ENCODE measurements at regions not wholly inside any gene's neighbourhood (a gene's known extent, or its start where the extent isn't known, plus 50 kb on each side); places are given as distances from the start of the nearest gene placed in this dataset.

- no peak overlapping the region for H3K27ac ChIP-seq (replicated peaks in 1 of 4)
- intact Hi-C loops (cut with DNase I): no loop called here
- no peak overlapping the region for H3K4me3 ChIP-seq
- no peak for DNase-seq (ENCODE audit: extremely low spot score)
- H3K4me1 ChIP-seq: no peaks in the 10 kb centered on the region
- no peaks in the 10 kb centered on the region for H3K9me3 ChIP-seq
- TF ChIP-seq CTCF (IDR thresholded peaks at IDR 0.05) (no peak), POLR2AphosphoS5 (IDR thresholded peaks at IDR 0.05) (no peak), EP300 (IDR thresholded peaks at IDR 0.05) (no peak), POLR2A (IDR thresholded peaks at IDR 0.05; ENCODE audit: low read depth) (no peak)
- no peaks in the 10 kb centered on the region for H3K27me3 ChIP-seq
- whole genome bisulfite sequencing: 75% methylated on average over 2 of the region's 2 CpGs
- H3K36me3 ChIP-seq: no peaks in the 10 kb centered on the region
Measured at GRCh38 chr1:79105500-79105899, 99.0 kb upstream of the ADGRL4 start.

GRCh38 chr1:79104617-79105016 lies 98.1 kb upstream of the ADGRL4 start:
- H3K27ac ChIP-seq (replicated peaks in 1 of 4): no peak overlapping the region
- intact Hi-C loops (cut with DNase I): no loop called here
- WGBS: 78% methylated on average over 3 of the region's 3 CpGs
- H3K4me3 ChIP-seq: no peak overlapping the region
- DNase-seq (ENCODE audit: extremely low spot score): no peak
- no peaks in the 10 kb centered on the region for H3K9me3 ChIP-seq
- H3K4me1 ChIP-seq: no peaks in the 10 kb centered on the region
- H3K36me3 ChIP-seq: no peaks in the 10 kb centered on the region
- TF ChIP-seq CTCF (IDR thresholded peaks at IDR 0.05) (no peak), EP300 (IDR thresholded peaks at IDR 0.05) (no peak), POLR2A (IDR thresholded peaks at IDR 0.05; ENCODE audit: low read depth) (no peak)
- no peaks in the 10 kb centered on the region for H3K27me3 ChIP-seq

GRCh38 chr1:79100385-79100784 lies 93.9 kb upstream of the ADGRL4 start:
- Histone ChIP-seq H3K9me3 (no peaks in the 10 kb centered on the region), H3K4me1 (no peaks in the 10 kb centered on the region), H3K4me3 (no peak overlapping the region), H3K27ac (replicated peaks in 1 of 4) (no peak overlapping the region), H3K27me3 (no peaks in the 10 kb centered on the region), H3K36me3 (no peaks in the 10 kb centered on the region)
- 87% methylated on average over 7 of the region's 7 CpGs for WGBS
- no peak for TF ChIP-seq EP300 (IDR thresholded peaks at IDR 0.05)
- intact Hi-C loops (cut with DNase I): no loop called here
- DNase-seq (ENCODE audit: extremely low spot score): no peak

- TF ChIP-seq EP300 (IDR thresholded peaks at IDR 0.05) (no peak), CTCF (IDR thresholded peaks at IDR 0.05) (no peak), POLR2A (IDR thresholded peaks at IDR 0.05; ENCODE audit: low read depth) (no peak), POLR2AphosphoS5 (IDR thresholded peaks at IDR 0.05) (no peak)
- intact Hi-C loops (cut with DNase I): no loop called here
- DNase-seq (ENCODE audit: extremely low spot score): no peak
- H3K27ac ChIP-seq (replicated peaks in 1 of 4): no peak overlapping the region
- no peaks in the 10 kb centered on the region for H3K27me3 ChIP-seq
- H3K4me1 ChIP-seq: no peaks in the 10 kb centered on the region
- no peaks in the 10 kb centered on the region for H3K9me3 ChIP-seq
- H3K4me3 ChIP-seq: no peak overlapping the region
- no peaks in the 10 kb centered on the region for H3K36me3 ChIP-seq
Measured at GRCh38 chr1:79090985-79091384, 84.5 kb upstream of the ADGRL4 start.

GRCh38 chr1:79089946-79090345 lies 83.4 kb upstream of the ADGRL4 start:
- DNase-seq (ENCODE audit: extremely low spot score): no peak

GRCh38 chr1:79082233-79082632 lies 75.7 kb upstream of the ADGRL4 start:
- Histone ChIP-seq H3K9me3 (no peaks in the 10 kb centered on the region), H3K36me3 (no peaks in the 10 kb centered on the region), H3K27me3 (no peaks in the 10 kb centered on the region), H3K4me1 (peaks cover 0 to 5% (median 5%) of the 10 kb centered on the region in 4 donors), H3K27ac (replicated peaks in 1 of 4) (no peak overlapping the region), H3K4me3 (no peak overlapping the region)
- WGBS: 76% methylated on average over 2 of the region's 2 CpGs
- TF ChIP-seq CTCF (IDR thresholded peaks at IDR 0.05) (no peak), POLR2AphosphoS5 (IDR thresholded peaks at IDR 0.05) (no peak), EP300 (IDR thresholded peaks at IDR 0.05) (no peak), POLR2A (IDR thresholded peaks at IDR 0.05; ENCODE audit: low read depth) (no peak)
- intact Hi-C loops (cut with DNase I): no loop called here
- no peak for DNase-seq (ENCODE audit: extremely low spot score)

More at GRCh38 chr1:79089946-79090345, 83.4 kb upstream of the ADGRL4 start:
- Histone ChIP-seq H3K36me3 (no peaks in the 10 kb centered on the region), H3K27ac (replicated peaks in 1 of 4) (no peak overlapping the region), H3K9me3 (no peaks in the 10 kb centered on the region), H3K4me1 (no peaks in the 10 kb centered on the region), H3K4me3 (no peak overlapping the region), H3K27me3 (no peaks in the 10 kb centered on the region)
- intact Hi-C loops (cut with DNase I): no loop called here
- TF ChIP-seq POLR2A (IDR thresholded peaks at IDR 0.05; ENCODE audit: low read depth) (no peak), POLR2AphosphoS5 (IDR thresholded peaks at IDR 0.05) (no peak), EP300 (IDR thresholded peaks at IDR 0.05) (no peak)
- WGBS: 90% methylated on average over 2 of the region's 2 CpGs
